Peyer's patch (tissue), 4 donors: ENCODE measurements at regions not wholly inside any gene's neighbourhood (a gene's known extent, or its start where the extent isn't known, plus 50 kb on each side); places are given as distances from the start of the nearest gene placed in this dataset.

Experiments
- POLR2A ChIP-seq, 2 donors: fragments of 450-650 bp; IDR thresholded peaks; one replicate each; pipeline ENCODE4 v1.5.1; 2017; ENCODE audit warnings: antibody characterized with exemption in 2 of 2, mild to moderate bottlenecking in 2 of 2, moderate library complexity in 2 of 2
- TF ChIP-seq, protein P1 (sequence below), 6 experiments: fragments of 450-650 bp in 4 of 6; fragments of 200-600 bp in 2 of 6; sonication (generic) in 1 of 6; IDR thresholded peaks; one replicate each; pipeline ENCODE4 v1.5.1; 2017 to 2019; ENCODE audit warnings: antibody characterized with exemption in 6 of 6, mild to moderate bottlenecking in 3 of 6, moderate library complexity in 1 of 6

DNA sequence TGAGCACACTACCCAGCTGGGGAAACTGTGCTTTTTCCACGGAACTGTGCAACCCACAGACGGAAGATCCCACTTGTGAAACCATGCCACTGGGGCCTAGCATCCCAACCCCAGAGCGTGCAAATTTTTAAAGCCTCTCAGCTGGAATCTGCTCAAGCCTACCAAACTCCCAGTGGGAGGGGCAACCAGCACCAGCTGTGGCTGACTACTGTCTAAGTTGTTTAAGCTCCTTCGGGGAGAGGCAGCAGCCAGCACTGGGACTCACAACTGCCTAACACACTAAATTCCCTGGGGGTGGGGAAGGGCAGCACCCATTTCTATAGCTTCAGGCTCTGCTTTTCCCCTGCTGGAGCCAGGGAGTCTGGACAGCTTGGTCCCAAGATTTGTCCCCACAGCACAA lies 287.6 kb upstream of the MSX2 start:
- TF ChIP-seq, protein P1, sequence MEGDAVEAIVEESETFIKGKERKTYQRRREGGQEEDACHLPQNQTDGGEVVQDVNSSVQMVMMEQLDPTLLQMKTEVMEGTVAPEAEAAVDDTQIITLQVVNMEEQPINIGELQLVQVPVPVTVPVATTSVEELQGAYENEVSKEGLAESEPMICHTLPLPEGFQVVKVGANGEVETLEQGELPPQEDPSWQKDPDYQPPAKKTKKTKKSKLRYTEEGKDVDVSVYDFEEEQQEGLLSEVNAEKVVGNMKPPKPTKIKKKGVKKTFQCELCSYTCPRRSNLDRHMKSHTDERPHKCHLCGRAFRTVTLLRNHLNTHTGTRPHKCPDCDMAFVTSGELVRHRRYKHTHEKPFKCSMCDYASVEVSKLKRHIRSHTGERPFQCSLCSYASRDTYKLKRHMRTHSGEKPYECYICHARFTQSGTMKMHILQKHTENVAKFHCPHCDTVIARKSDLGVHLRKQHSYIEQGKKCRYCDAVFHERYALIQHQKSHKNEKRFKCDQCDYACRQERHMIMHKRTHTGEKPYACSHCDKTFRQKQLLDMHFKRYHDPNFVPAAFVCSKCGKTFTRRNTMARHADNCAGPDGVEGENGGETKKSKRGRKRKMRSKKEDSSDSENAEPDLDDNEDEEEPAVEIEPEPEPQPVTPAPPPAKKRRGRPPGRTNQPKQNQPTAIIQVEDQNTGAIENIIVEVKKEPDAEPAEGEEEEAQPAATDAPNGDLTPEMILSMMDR (IDR thresholded peaks at IDR 0.05): no peak
- TF ChIP-seq POLR2A (IDR thresholded peaks at IDR 0.05): no peak
